Mesendoderm (in vitro differentiated cells): ENCODE measurements at regions not wholly inside any gene's neighbourhood (a gene's known extent, or its start where the extent isn't known, plus 50 kb on each side); places are given as distances from the start of the nearest gene placed in this dataset.

Experiments used
- DNase-seq: peaks from one replicate; pipeline ENCODE4 v3.0.0; 2013
- H2AK5ac ChIP-seq: 2 replicates; pipeline ENCODE4 v1.6.1; 2013; ENCODE audit warnings: low read length, inconsistent platforms
- H2BK120ac ChIP-seq: 2 replicates; pipeline ENCODE4 v1.6.1; 2013; ENCODE audit warnings: low read depth, mild to moderate bottlenecking, low read length, moderate library complexity, mixed read lengths
- H2BK15ac ChIP-seq: replicated peaks from 2 replicates; pipeline ENCODE4 v1.6.1; 2013; ENCODE audit warnings: low read depth, mild to moderate bottlenecking, moderate library complexity
- H2BK5ac ChIP-seq: 2 replicates; pipeline ENCODE4 v1.6.1; 2013; ENCODE audit warnings: low read length, inconsistent platforms
- H3K18ac ChIP-seq: 2 replicates; pipeline ENCODE4 v1.6.1; 2013; ENCODE audit warnings: mild to moderate bottlenecking, low read length, mixed read lengths
- H3K23ac ChIP-seq: one replicate; pipeline ENCODE4 v1.6.1; 2013; ENCODE audit warnings: low read length
- H3K27ac ChIP-seq: 2 replicates; pipeline ENCODE4 v1.5.1; 2013; ENCODE audit warnings: low read depth, mild to moderate bottlenecking, inconsistent platforms, low read length, moderate library complexity
- H3K27me3 ChIP-seq: 2 replicates; pipeline ENCODE4 v1.6.1; 2013; ENCODE audit warnings: low read length, control low read depth, mild to moderate bottlenecking, inconsistent platforms; ENCODE audit not compliant: insufficient read depth, poor library complexity
- H3K36me3 ChIP-seq: 2 replicates; pipeline ENCODE4 v1.6.1; 2013; ENCODE audit warnings: low read length, inconsistent platforms; ENCODE audit not compliant: control insufficient read depth, insufficient read depth
- H3K4ac ChIP-seq: one replicate; pipeline ENCODE4 v1.6.1; 2013; ENCODE audit warnings: low read depth, mild to moderate bottlenecking, low read length, moderate library complexity
- H3K4me1 ChIP-seq: 2 replicates; pipeline ENCODE4 v1.6.1; 2013; ENCODE audit warnings: low read depth, low read length, inconsistent platforms; ENCODE audit not compliant: control insufficient read depth
- H3K4me2 ChIP-seq: 2 replicates; pipeline ENCODE4 v1.6.1; 2013; ENCODE audit warnings: low read length
- H3K4me3 ChIP-seq: 2 replicates; pipeline ENCODE4 v1.5.1; 2013; ENCODE audit warnings: mild to moderate bottlenecking, low read length
- H3K56ac ChIP-seq: one replicate; pipeline ENCODE4 v1.6.1; 2013; ENCODE audit warnings: low read length
- H3K79me1 ChIP-seq: 2 replicates; pipeline ENCODE4 v1.6.1; 2013; ENCODE audit warnings: low read length, inconsistent platforms
- H3K79me2 ChIP-seq: 2 replicates; pipeline ENCODE4 v1.6.1; 2013; ENCODE audit warnings: mild to moderate bottlenecking, low read length; ENCODE audit not compliant: control insufficient read depth, insufficient read depth
- H3K9ac ChIP-seq: 2 replicates; pipeline ENCODE4 v1.6.1; 2013; ENCODE audit warnings: low read length, inconsistent platforms
- H4K5ac ChIP-seq: one replicate; pipeline ENCODE4 v1.6.1; 2013; ENCODE audit warnings: low read length
- H4K8ac ChIP-seq: one replicate; pipeline ENCODE4 v1.6.1; 2013; ENCODE audit warnings: low read depth, mild to moderate bottlenecking, control low read depth, low read length, moderate library complexity
- WGBS: extraction: QIAGEN DNeasy Blood & Tissue Kit; methylation state at CpG from one replicate; pipeline ENCODE4 v1.1.7; 2013; ENCODE audit warnings: low lambda C conversion rate, missing lambda C conversion rate; ENCODE audit not compliant: insufficient coverage; ENCODE audit errors: extremely low coverage; 5-methylcytosine and 5-hydroxymethylcytosine counted together

- Histone ChIP-seq H2AK5ac (no peak overlapping the region), H3K56ac (no peak overlapping the region), H3K79me1 (no peaks in the 10 kb centered on the region), H3K9ac (no peak overlapping the region), H3K4me1 (no peaks in the 10 kb centered on the region), H3K27ac (no peak overlapping the region), H2BK5ac (no peak overlapping the region), H3K4ac (no peak overlapping the region), H4K5ac (no peak overlapping the region), H3K23ac (no peak overlapping the region), H3K36me3 (no peaks in the 10 kb centered on the region), H3K4me3 (no peak overlapping the region), H3K4me2 (no peak overlapping the region), H3K18ac (no peak overlapping the region), H3K27me3 (no peaks in the 10 kb centered on the region), H4K8ac (no peak overlapping the region), H2BK120ac (no peak overlapping the region), H2BK15ac (no peak overlapping the region), H3K79me2 (no peaks in the 10 kb centered on the region)
- WGBS, result no CpG with 5 or more reads among the region's 4 CpGs
- DNase-seq, result no peak
Observed at GRCh38 chr3:187949093-187949820, 204.0 kb upstream of the BCL6 start.

- no peak overlapping the region for H2BK15ac ChIP-seq
- H3K56ac ChIP-seq, result no peak overlapping the region
- H3K27me3 ChIP-seq, result no peaks in the 10 kb centered on the region
- no peak overlapping the region for H3K4me3 ChIP-seq
- no peak overlapping the region for H3K4ac ChIP-seq
- H4K5ac ChIP-seq, result no peak overlapping the region
- no peak overlapping the region for H3K23ac ChIP-seq
- no peak overlapping the region for H2AK5ac ChIP-seq
- no peak overlapping the region for H3K27ac ChIP-seq
- no peak overlapping the region for H4K8ac ChIP-seq
- H3K36me3 ChIP-seq, result no peaks in the 10 kb centered on the region
- H3K79me1 ChIP-seq, result no peaks in the 10 kb centered on the region
- DNase-seq, result no peak
- no peaks in the 10 kb centered on the region for H3K4me1 ChIP-seq
- H3K18ac ChIP-seq, result no peak overlapping the region
- no peaks in the 10 kb centered on the region for H3K79me2 ChIP-seq
- no peak overlapping the region for H3K9ac ChIP-seq
- no peak overlapping the region for H3K4me2 ChIP-seq
- no peak overlapping the region for H2BK120ac ChIP-seq
- WGBS, result no CpG with 5 or more reads among the region's 4 CpGs
- H2BK5ac ChIP-seq, result no peak overlapping the region
Observed at GRCh38 chr3:187950671-187951070, 203.3 kb upstream of the LPP start.

GRCh38 chr3:187951452-187952190, 202.3 kb upstream of the LPP start:
- H3K56ac ChIP-seq, result no peak overlapping the region
- H3K27me3 ChIP-seq, result no peaks in the 10 kb centered on the region
- H2BK15ac ChIP-seq, result no peak overlapping the region
- no peak overlapping the region for H3K23ac ChIP-seq
- H3K79me1 ChIP-seq, result no peaks in the 10 kb centered on the region
- no peak overlapping the region for H3K9ac ChIP-seq
- no peak overlapping the region for H3K4ac ChIP-seq
- H3K18ac ChIP-seq, result no peak overlapping the region
- H2BK120ac ChIP-seq, result no peak overlapping the region
- no peaks in the 10 kb centered on the region for H3K79me2 ChIP-seq
- H3K27ac ChIP-seq, result no peak overlapping the region
- H2BK5ac ChIP-seq, result no peak overlapping the region
- H3K4me3 ChIP-seq, result no peak overlapping the region
- no peaks in the 10 kb centered on the region for H3K36me3 ChIP-seq
- no CpG with 5 or more reads among the region's 1 CpG for whole genome bisulfite sequencing
- H3K4me1 ChIP-seq, result no peaks in the 10 kb centered on the region
- H2AK5ac ChIP-seq, result no peak overlapping the region
- H4K8ac ChIP-seq, result no peak overlapping the region
- no peak overlapping the region for H4K5ac ChIP-seq
- no peak overlapping the region for H3K4me2 ChIP-seq
- no peak for DNase-seq

GRCh38 chr3:187952849-187953248, 201.1 kb upstream of the LPP start:
- no peaks in the 10 kb centered on the region for H3K79me1 ChIP-seq
- WGBS, result no CpG with 5 or more reads among the region's 4 CpGs

GRCh38 chr3:187954516-187954872, 199.5 kb upstream of the LPP start:
- Histone ChIP-seq H4K5ac (no peak overlapping the region), H3K23ac (no peak overlapping the region), H2BK15ac (no peak overlapping the region), H3K18ac (no peak overlapping the region), H3K27ac (no peak overlapping the region), H3K4me2 (no peak overlapping the region), H3K36me3 (no peaks in the 10 kb centered on the region), H2AK5ac (no peak overlapping the region), H2BK5ac (no peak overlapping the region), H3K27me3 (no peaks in the 10 kb centered on the region), H3K4me3 (no peak overlapping the region), H3K9ac (no peak overlapping the region), H3K79me1 (no peaks in the 10 kb centered on the region), H3K79me2 (no peaks in the 10 kb centered on the region), H4K8ac (no peak overlapping the region), H3K4me1 (no peaks in the 10 kb centered on the region), H2BK120ac (no peak overlapping the region), H3K56ac (no peak overlapping the region), H3K4ac (no peak overlapping the region)
- no CpG with 5 or more reads among the region's 2 CpGs for WGBS
- no peak for DNase-seq

More at GRCh38 chr3:187952849-187953248, 201.1 kb upstream of the LPP start:
- Histone ChIP-seq H3K18ac (no peak overlapping the region), H3K4ac (no peak overlapping the region), H3K36me3 (no peaks in the 10 kb centered on the region), H3K27me3 (no peaks in the 10 kb centered on the region), H4K5ac (no peak overlapping the region), H2BK15ac (no peak overlapping the region), H3K9ac (no peak overlapping the region), H3K23ac (no peak overlapping the region), H4K8ac (no peak overlapping the region), H2BK5ac (no peak overlapping the region), H3K4me2 (no peak overlapping the region), H3K4me1 (no peaks in the 10 kb centered on the region), H3K56ac (no peak overlapping the region), H2BK120ac (no peak overlapping the region), H2AK5ac (no peak overlapping the region), H3K79me2 (no peaks in the 10 kb centered on the region), H3K27ac (no peak overlapping the region), H3K4me3 (no peak overlapping the region)
- DNase-seq, result no peak
